Right lobe of liver (tissue), 6 donors: ENCODE measurements at regions not wholly inside any gene's neighbourhood (a gene's known extent, or its start where the extent isn't known, plus 50 kb on each side); places are given as distances from the start of the nearest gene placed in this dataset.

Source experiments
- ATAC-seq, 4 donors: fragments of 200-7000 bp; cut with Tn5 transposase; one replicate each; pipeline ENCODE4 v1.9.1; 2020; ENCODE audit warnings: mild to moderate bottlenecking in 4 of 4, moderate library complexity in 4 of 4
- DNase-seq, 3 donors: peaks; one replicate each; pipeline ENCODE4 v3.0.0-alpha.2; 2020
- H3K27ac ChIP-seq, 3 donors: fragments of 200-600 bp; one replicate each; pipeline ENCODE4 v1.8.0; 2022
- H3K27me3 ChIP-seq, 2 donors: fragments of 200-600 bp; one replicate each; pipeline ENCODE4 v1.8.0; 2022
- H3K36me3 ChIP-seq, 4 donors: fragments of 200-600 bp; sonication (generic) in 1 of 4; one replicate each; pipeline versions ENCODE4 v1.5.1 to v1.8.0; 2017 to 2022; ENCODE audit warnings: control low read depth in 1 of 4
- H3K4me1 ChIP-seq, 4 donors: fragments of 200-600 bp; sonication (generic) in 1 of 4; one replicate each; pipeline versions ENCODE4 v1.5.1 to v1.8.0; 2017 to 2022; ENCODE audit warnings: control low read depth in 1 of 4
- H3K4me3 ChIP-seq, 3 donors: fragments of 200-600 bp; one replicate each; pipeline ENCODE4 v1.8.0; 2022
- H3K9me3 ChIP-seq, 4 donors: fragments of 200-600 bp; sonication (generic) in 1 of 4; one replicate each; pipeline versions ENCODE4 v1.5.1 to v1.8.0; 2017 to 2022; ENCODE audit warnings: control low read depth in 1 of 4
- CTCF ChIP-seq, 4 donors: fragments of 200-600 bp in 3 of 4; fragments of 450-650 bp in 1 of 4; IDR thresholded peaks; one replicate each; pipeline versions ENCODE4 v1.5.1 to v1.8.0; 2016 to 2022; ENCODE audit warnings: antibody characterized with exemption in 4 of 4, mild to moderate bottlenecking in 2 of 4
- POLR2A ChIP-seq: fragments of 450-650 bp; IDR thresholded peaks from one replicate; pipeline ENCODE4 v1.6.1; 2017; ENCODE audit warnings: antibody characterized with exemption, mild to moderate bottlenecking
- WGBS: methylation state at CpG from one replicate; pipeline ENCODE4 v1.1.6; 2018; ENCODE audit warnings: low coverage, low lambda C conversion rate; ENCODE audit not compliant: insufficient coverage; ENCODE audit errors: missing lambda C conversion rate; 5-methylcytosine and 5-hydroxymethylcytosine counted together
- intact Hi-C, 2 donors: fragments of 100-400 bp; cut with DNase I; formaldehyde crosslinking; loops; one replicate each; pipeline versions ENCODE4 v1.11.2 to v1.14.1; 2022
- donor health status: DM: no; HTN: yes; CAD: no.
- donor health status: DM: no; HTN: no; CAD: no.
- donor health status: DM: no; HTN: no; CAD: no.
- donor health status: DM: no; HTN: yes; CAD: no.
- donor health status: DM: no; HTN: yes; CAD: no.

GRCh38 chr1:65048335-65048734 is 82.0 kb upstream of the JAK1 start:
- ATAC-seq (no peak), DNase-seq (no peak)
- Histone ChIP-seq H3K27ac (no peak overlapping the region), H3K4me1 (no peaks in the 10 kb centered on the region), H3K36me3 (no peaks in the 10 kb centered on the region), H3K4me3 (no peak overlapping the region), H3K9me3 (no peaks in the 10 kb centered on the region), H3K27me3 (no peaks in the 10 kb centered on the region)
- intact Hi-C loops = no loop called here
- TF ChIP-seq CTCF (IDR thresholded peaks at IDR 0.05) (no peak), POLR2A (no peak)
- WGBS = 85% methylated on average over 6 of the region's 6 CpGs

DNA sequence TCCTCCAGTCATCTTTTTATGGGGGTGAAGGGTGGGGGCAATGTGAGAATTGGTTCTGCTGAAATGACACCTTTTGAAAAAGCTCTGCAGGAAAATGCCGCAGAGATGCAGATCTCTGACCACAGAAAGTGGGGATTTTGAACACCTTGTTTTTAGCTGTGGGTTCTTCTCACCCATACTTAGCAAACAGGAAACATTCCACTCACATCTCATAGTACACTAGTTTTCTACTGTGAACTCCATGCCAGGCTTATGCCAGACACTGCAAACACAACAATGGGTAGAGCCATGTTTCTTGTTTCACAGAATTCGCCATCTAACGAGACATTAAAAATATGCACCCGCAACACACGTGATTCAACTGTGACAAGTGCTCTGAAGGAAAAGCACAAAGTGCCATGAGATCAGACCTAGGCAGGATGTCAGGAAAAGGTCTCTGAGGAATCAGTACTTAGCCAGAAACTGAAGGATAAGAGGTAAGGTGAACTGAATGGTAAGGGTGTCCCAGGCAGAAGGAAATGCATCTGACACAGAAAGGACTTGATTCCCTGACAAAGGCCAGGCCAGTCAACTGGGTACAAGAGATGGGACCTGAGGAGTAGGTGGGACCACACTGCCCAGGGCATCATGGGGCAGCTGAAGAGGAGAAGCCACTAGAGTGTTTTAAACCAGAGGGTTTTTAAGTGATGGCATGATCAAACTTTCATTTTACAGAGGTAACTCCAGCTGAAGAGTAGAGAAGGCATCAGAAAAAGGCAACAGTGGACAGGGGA is 83.8 kb upstream of the JAK1 start:
- H3K27ac ChIP-seq = no peak overlapping the region

DNA sequence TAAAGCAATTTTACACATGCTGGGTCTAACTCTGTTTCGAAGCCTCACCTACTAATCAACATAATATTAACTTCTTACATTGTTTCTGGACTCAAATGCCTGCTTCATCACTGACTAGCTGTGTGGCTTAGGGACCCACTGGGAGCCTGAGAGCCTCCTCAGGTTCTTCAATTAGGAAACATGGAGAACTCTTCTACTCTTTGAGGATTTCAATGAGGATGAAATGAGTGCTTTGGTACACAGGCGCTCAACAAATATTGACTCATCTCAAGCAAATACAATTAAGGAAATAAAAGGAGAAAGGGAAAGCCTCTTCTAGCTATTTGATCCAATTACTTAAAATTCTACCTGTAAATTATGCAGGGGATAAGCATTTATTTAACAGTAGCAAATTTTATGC is 84.4 kb upstream of the JAK1 start:
- intact Hi-C loops = no loop called here
- Histone ChIP-seq H3K27ac (no peak overlapping the region), H3K4me1 (no peaks in the 10 kb centered on the region), H3K27me3 (no peaks in the 10 kb centered on the region), H3K36me3 (peaks cover 0 to 4% (median 0%) of the 10 kb centered on the region in 4 donors), H3K9me3 (no peaks in the 10 kb centered on the region), H3K4me3 (no peak overlapping the region)
- no peak for DNase-seq
- peak in 1 of 4 donors; percentile 18 for ATAC-seq
- TF ChIP-seq POLR2A (no peak), CTCF (IDR thresholded peaks at IDR 0.05) (no peak)
- 95% methylated on average over 2 of the region's 2 CpGs for WGBS

More for the DNA sequence above, 83.8 kb upstream of the JAK1 start:
- no peak overlapping the region for H3K4me3 ChIP-seq
- H3K27me3 ChIP-seq = no peaks in the 10 kb centered on the region
- 80% methylated on average over 5 of the region's 5 CpGs for WGBS
- H3K4me1 ChIP-seq = no peaks in the 10 kb centered on the region
- intact Hi-C loops = no loop called here
- TF ChIP-seq POLR2A = no peak
- TF ChIP-seq CTCF (IDR thresholded peaks at IDR 0.05) = no peak
- H3K36me3 ChIP-seq = peaks cover 0 to 4% (median 0%) of the 10 kb centered on the region in 4 donors
- DNase-seq = no peak
- ATAC-seq = no peak
- no peaks in the 10 kb centered on the region for H3K9me3 ChIP-seq

- no peak for ATAC-seq
- Histone ChIP-seq H3K36me3 (peaks cover 0 to 21% (median 3%) of the 10 kb centered on the region in 4 donors), H3K27ac (no peak overlapping the region), H3K27me3 (no peaks in the 10 kb centered on the region), H3K4me3 (no peak overlapping the region), H3K4me1 (no peaks in the 10 kb centered on the region), H3K9me3 (no peaks in the 10 kb centered on the region)
- TF ChIP-seq CTCF (IDR thresholded peaks at IDR 0.05) (no peak), POLR2A (no peak)
- 79% methylated on average over 2 of the region's 3 CpGs for WGBS
- intact Hi-C loops = no loop called here
- no peak for DNase-seq
These were observed 88.1 kb upstream of the JAK1 start for GRCh38 chr1:65054481-65054880.
